NT2/D1 (cell line): ENCODE measurements at regions not wholly inside any gene's neighbourhood (a gene's known extent, or its start where the extent isn't known, plus 50 kb on each side); places are given as distances from the start of the nearest gene placed in this dataset.

Experiments
- YY1 ChIP-seq: IDR thresholded peaks from 2 replicates; pipeline ENCODE4 v1.6.1; 2011; ENCODE audit not compliant: insufficient read length, insufficient read depth
- ZNF274 ChIP-seq: IDR thresholded peaks from 2 replicates; pipeline ENCODE4 v1.6.1; 2011; ENCODE audit warnings: mild to moderate bottlenecking, low read depth, low read length

DNA sequence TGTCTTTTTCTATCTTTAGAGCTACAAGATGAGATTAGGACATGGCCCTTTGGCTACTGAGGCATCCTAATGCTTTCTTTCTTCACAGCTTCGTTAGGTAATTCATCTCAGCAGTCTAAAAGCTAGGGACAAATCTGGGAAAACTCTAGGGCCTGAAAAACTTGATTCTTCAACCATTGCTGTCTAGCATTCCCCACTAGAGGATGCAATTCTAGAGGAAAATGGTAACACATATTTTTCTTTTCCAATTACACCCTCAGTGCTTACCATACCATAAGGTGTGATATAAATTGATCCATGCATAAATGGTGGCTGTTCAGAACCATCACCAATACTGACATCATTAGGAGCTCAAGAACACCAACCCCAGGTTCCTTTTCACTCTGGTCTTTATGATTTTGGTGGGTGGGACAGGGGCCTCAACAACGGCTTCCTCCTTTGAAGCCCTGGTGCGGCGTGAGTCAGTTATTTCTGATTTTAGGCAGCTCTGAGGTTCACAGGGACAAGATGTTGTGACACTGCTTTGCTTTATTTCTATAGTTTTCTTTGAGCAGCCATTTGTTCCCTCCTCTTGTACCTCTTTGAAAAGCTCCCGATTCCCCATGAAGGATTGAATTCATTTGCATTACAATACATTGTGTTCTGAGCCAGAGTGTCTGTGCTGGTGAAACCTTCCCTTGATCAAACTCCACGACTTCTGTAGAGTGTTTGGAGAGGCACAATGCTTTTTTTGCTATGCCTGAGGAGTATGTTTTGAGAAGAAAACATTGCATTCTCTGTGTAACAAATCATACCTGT, 526.0 kb upstream of the TRPC7 start:
- TF ChIP-seq ZNF274 (no peak), YY1 (no peak)
